ENCODE measurements at regions not wholly inside any gene's neighbourhood (a gene's known extent, or its start where the extent isn't known, plus 50 kb on each side); places are given as distances from the start of the nearest gene placed in this dataset.

DNA sequence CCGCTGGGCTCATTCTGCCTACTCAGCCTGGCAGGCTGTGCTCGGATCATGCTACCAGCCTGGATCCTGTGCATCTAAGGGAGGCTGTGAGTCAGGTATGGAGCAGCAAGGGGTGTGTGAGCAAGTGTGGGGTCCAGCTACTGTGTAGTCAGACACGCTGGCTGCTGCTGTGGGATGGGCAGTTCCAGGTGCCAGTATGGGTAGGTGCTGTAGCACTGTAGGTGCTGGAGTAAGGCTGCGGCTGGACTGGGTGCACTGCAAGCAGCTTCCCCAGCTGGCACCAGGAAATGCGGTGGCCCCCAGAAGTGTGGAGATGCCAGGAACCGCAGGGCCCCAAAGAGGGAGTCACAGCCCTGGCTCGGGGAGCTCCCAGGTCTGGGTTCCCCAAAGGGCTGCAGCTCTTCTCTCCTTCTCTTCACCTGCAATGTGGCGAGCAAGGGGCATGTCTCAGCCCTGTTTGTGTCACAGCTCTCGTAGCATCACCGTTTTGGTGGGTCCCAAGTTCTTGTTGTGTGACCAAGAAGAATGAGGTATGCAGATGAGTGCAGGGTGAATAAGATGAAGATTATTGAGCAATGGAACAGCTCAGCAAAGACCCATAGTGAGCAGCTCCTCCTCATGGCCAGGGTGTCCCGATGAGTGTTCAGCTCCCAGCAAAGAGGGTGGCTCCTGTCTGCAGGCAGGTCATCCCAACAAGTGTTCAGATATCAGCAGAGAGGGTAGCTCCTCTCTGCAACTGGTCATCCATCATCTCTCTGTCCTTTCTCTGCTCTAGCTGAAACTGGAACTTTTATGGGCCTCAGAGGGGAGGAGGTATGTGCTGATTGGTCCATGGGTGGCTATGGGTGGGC, 462.9 kb downstream of the TBC1D22A start:
- WGBS, 2 donors: 79 to 94% methylated on average over 4 to 8 of the region's 11 CpGs
- Histone ChIP-seq H3K4me1 (no peaks in the 10 kb centered on the region), H3K36me3 (no peaks in the 10 kb centered on the region), H3K27me3 (peaks cover 0 to 9% (median 0%) of the 10 kb centered on the region in 4 donors), H3K9me3 (peaks cover 0 to 8% (median 0%) of the 10 kb centered on the region in 3 donors), H3K4me3 (no peak overlapping the region), H3K27ac (no peak overlapping the region)
- intact Hi-C loops (cut with DNase I): no loop called here
- no peak for DNase-seq
- TF ChIP-seq CTCF (IDR thresholded peaks at IDR 0.05): no peak
- TF ChIP-seq POLR2A (IDR thresholded peaks at IDR 0.05): no peak

Small RNA genes lying in the stretch of these regions (small RNA-seq; reads per million reads assigned to genes)
- 0 reads per million in 4 donors for gene MIR3201
- 0 reads per million in 4 donors for gene MIR3667
- 0 reads per million in 4 donors for gene MIR4535

Measured in esophagus squamous epithelium (tissue), 5 donors.